ENCODE measurements at regions not wholly inside any gene's neighbourhood (a gene's known extent, or its start where the extent isn't known, plus 50 kb on each side); places are given as distances from the start of the nearest gene placed in this dataset.

- H2AFZ ChIP-seq (replicated peaks; ENCODE audit: low read length, poor library complexity): no peak overlapping the region
- H3K4me1 ChIP-seq (ENCODE audit: control insufficient read depth, insufficient read depth, low read length): peaks cover 15% of the 10 kb centered on the region; the same call in 1 of the 2 replicates
- no peak overlapping the region for H2AK9ac ChIP-seq (replicated peaks; ENCODE audit: low read depth, low read length, poor library complexity)
- H3K9me1 ChIP-seq (ENCODE audit: insufficient read depth, low read length): peaks cover 2% of the 10 kb centered on the region; the same call in 1 of the 2 replicates
- POLR2A ChIA-PET (ENCODE audit: unreplicated experiment): no interaction called here
- in situ Hi-C loops (cut with MboI; ENCODE audit: low sequenced_read_pairs) (no loop called here), intact Hi-C loops (cut with micrococcal nuclease) (loop anchor here (1.0 to 5.0 kb wide), 3 partner anchors 40 to 676 kb away; no protein-coding TSS in a partner anchor), dilution Hi-C loops (cut with HindIII; ENCODE audit: low sequenced_read_pairs, unreplicated experiment) (no loop called here)
- peak overlapping the region; percentile 4; the same call in 1 of the 2 replicates for H3K4me2 ChIP-seq (ENCODE audit: low read depth, low read length)
- H3K79me1 ChIP-seq (ENCODE audit: low read depth in 1 of 2, low read length in 2 of 2): no peaks in the 10 kb centered on the region
- H2BK120ac ChIP-seq (ENCODE audit: low read depth, low read length): peak overlapping the region; percentile 99
- peak overlapping the region; percentile 90 for H3K4ac ChIP-seq (ENCODE audit: low read depth, low read length)
- H3K36me3 ChIP-seq (ENCODE audit: control insufficient read depth, insufficient read depth, low read length): no peaks in the 10 kb centered on the region
- DNase-seq (peak; percentile 100), ATAC-seq (ENCODE audit: low read depth) (peak; percentile 92)
- no CpG with 5 or more reads among the region's 4 CpGs for WGBS, 2 experiments (ENCODE audit: extremely low coverage in 2 of 2, insufficient read length in 1 of 2)
- peak overlapping the region; percentile 83 for H2AK5ac ChIP-seq (ENCODE audit: low read depth, low read length)
- H3K27me3 ChIP-seq (ENCODE audit: control insufficient read depth, insufficient read depth, low read length): no peaks in the 10 kb centered on the region
- peak overlapping the region; percentile 100 for H2BK20ac ChIP-seq (ENCODE audit: low read depth, low read length)
- H2BK5ac ChIP-seq (ENCODE audit: low read depth, low read length, poor library complexity, severe bottlenecking): peak overlapping the region; percentile 99
- H2BK15ac ChIP-seq (ENCODE audit: low read depth, low read length): peak overlapping the region; percentile 64
- H3K4me3 ChIP-seq (ENCODE audit: insufficient read depth, low read depth, low read length): no peak overlapping the region
- peak overlapping the region; percentile 97 for H3K56ac ChIP-seq (ENCODE audit: extremely low read depth, insufficient read depth, low read length)
- H4K91ac ChIP-seq (ENCODE audit: insufficient read depth, low read depth, low read length): peak overlapping the region; percentile 95
- peak overlapping the region; percentile 91 for H4K5ac ChIP-seq (ENCODE audit: low read depth, low read length)
- H3K23ac ChIP-seq (ENCODE audit: low read depth, low read length): peak overlapping the region; percentile 81
- H3K18ac ChIP-seq (ENCODE audit: low read depth, low read length): peak overlapping the region; percentile 94
- H3K14ac ChIP-seq (replicated peaks; ENCODE audit: low read depth, low read length): peak overlapping the region; percentile 81
- no peaks in the 10 kb centered on the region for H4K20me1 ChIP-seq (ENCODE audit: insufficient read depth, low read length)
- peak overlapping the region; percentile 82 to 94 for H4K8ac ChIP-seq (ENCODE audit: low read depth in 2 of 2, low read length in 2 of 2)
- CTCF ChIA-PET: interaction anchor here (1.0 kb wide), 1 partner anchor 8 kb away, joined by 3 read pairs; no protein-coding TSS in a partner anchor
- H3K27ac ChIP-seq (ENCODE audit: insufficient read depth, low read length): peak overlapping the region; percentile 92
- BruUV-seq (replicated peaks): no TSS peak
- peak overlapping the region; percentile 21; the same call in 1 of the 2 replicates for H3K9ac ChIP-seq (ENCODE audit: low read depth, low read length)
- no peaks in the 10 kb centered on the region; the same call in 1 of the 2 replicates for H3K9me3 ChIP-seq (ENCODE audit: control insufficient read depth, insufficient read depth, low read length)
- no peak; the same call in 1 of the 2 replicates for TF ChIP-seq SMC3 (IDR thresholded peaks at IDR 0.05; ENCODE audit: low read depth, low read length)
- TF ChIP-seq MAZ (IDR thresholded peaks at IDR 0.05; ENCODE audit: borderline replicate concordance, low read depth, low read length): no peak; the same call in 1 of the 2 replicates
- TF ChIP-seq RAD21 (IDR thresholded peaks at IDR 0.05; ENCODE audit: low read length): peak; percentile 38; the same call in 1 of the 2 replicates
- no peak for TF ChIP-seq MXI1 (IDR thresholded peaks at IDR 0.05; ENCODE audit: borderline replicate concordance, low read depth, low read length)
- peak; percentile 45; the same call in 1 of the 2 replicates for TF ChIP-seq CEBPB (IDR thresholded peaks at IDR 0.05; ENCODE audit: low read depth, low read length)
- TF ChIP-seq BHLHE40 (IDR thresholded peaks at IDR 0.05; ENCODE audit: low read depth, low read length): peak; percentile 67
- no peak for TF ChIP-seq USF2 (IDR thresholded peaks at IDR 0.05; ENCODE audit: low read depth, low read length)
- TF ChIP-seq ELK1 (IDR thresholded peaks at IDR 0.05; ENCODE audit: borderline replicate concordance, low read depth, low read length): no peak
- peak; percentile 96 for TF ChIP-seq NFE2L2 (IDR thresholded peaks at IDR 0.05; ENCODE audit: low read depth, low read length)
- peak; percentile 88 for TF ChIP-seq MAFK (IDR thresholded peaks at IDR 0.05; ENCODE audit: low read depth, low read length)
- peak; percentile 61 for TF ChIP-seq RCOR1 (IDR thresholded peaks at IDR 0.05; ENCODE audit: insufficient replicate concordance, low read length)
- peak; percentile 95 for TF ChIP-seq FOS (IDR thresholded peaks at IDR 0.05; ENCODE audit: low read depth, low read length)
- TF ChIP-seq, protein P1, sequence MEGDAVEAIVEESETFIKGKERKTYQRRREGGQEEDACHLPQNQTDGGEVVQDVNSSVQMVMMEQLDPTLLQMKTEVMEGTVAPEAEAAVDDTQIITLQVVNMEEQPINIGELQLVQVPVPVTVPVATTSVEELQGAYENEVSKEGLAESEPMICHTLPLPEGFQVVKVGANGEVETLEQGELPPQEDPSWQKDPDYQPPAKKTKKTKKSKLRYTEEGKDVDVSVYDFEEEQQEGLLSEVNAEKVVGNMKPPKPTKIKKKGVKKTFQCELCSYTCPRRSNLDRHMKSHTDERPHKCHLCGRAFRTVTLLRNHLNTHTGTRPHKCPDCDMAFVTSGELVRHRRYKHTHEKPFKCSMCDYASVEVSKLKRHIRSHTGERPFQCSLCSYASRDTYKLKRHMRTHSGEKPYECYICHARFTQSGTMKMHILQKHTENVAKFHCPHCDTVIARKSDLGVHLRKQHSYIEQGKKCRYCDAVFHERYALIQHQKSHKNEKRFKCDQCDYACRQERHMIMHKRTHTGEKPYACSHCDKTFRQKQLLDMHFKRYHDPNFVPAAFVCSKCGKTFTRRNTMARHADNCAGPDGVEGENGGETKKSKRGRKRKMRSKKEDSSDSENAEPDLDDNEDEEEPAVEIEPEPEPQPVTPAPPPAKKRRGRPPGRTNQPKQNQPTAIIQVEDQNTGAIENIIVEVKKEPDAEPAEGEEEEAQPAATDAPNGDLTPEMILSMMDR (conservative IDR thresholded peaks at IDR 0.05; ENCODE audit: low read depth, low read length): no peak
Measured at GRCh38 chr15:36428102-36428845, 151.2 kb upstream of the CDIN1 start.

All from IMR-90 (cell line).